ENCODE measurements at regions not wholly inside any gene's neighbourhood (a gene's known extent, or its start where the extent isn't known, plus 50 kb on each side); places are given as distances from the start of the nearest gene placed in this dataset.

GRCh38 chr9:33690143-33690933 is 105.0 kb upstream of the PRSS3 start:
- no peak overlapping the region for H2AFZ ChIP-seq (ENCODE audit: low read length)
- TF ChIP-seq CTCF (conservative IDR thresholded peaks at IDR 0.05 in 1 of 2, IDR thresholded peaks at IDR 0.05 in 1 of 2; ENCODE audit: low read depth in 1 of 2, low read length in 2 of 2): no peak
- no peak for TF ChIP-seq EZH2 (IDR thresholded peaks at IDR 0.05; ENCODE audit: low read length, missing control alignments)
- no peaks in the 10 kb centered on the region for H3K4me1 ChIP-seq (ENCODE audit: control insufficient read depth, extremely low read depth, insufficient read depth, low read length)
- H3K4me3 ChIP-seq (replicated peaks in 1 of 4; ENCODE audit: control extremely low read depth in 1 of 4, insufficient read depth in 1 of 4, low read depth in 3 of 4, low read length in 4 of 4): no peak overlapping the region
- H3K36me3 ChIP-seq (ENCODE audit: control insufficient read depth, insufficient read depth, low read length): no peaks in the 10 kb centered on the region
- H4K20me1 ChIP-seq (ENCODE audit: control insufficient read depth, extremely low read depth, insufficient read depth, low read length): no peaks in the 10 kb centered on the region
- no peak overlapping the region for H3K9ac ChIP-seq (ENCODE audit: insufficient read depth, low read length)
- H3K27me3 ChIP-seq (ENCODE audit: control insufficient read depth, insufficient read depth, low read length): peaks cover 22% of the 10 kb centered on the region
- no peaks in the 10 kb centered on the region for H3K9me3 ChIP-seq (ENCODE audit: control insufficient read depth, insufficient read depth, low read depth, low read length)
- no peak overlapping the region for H3K27ac ChIP-seq (ENCODE audit: insufficient read depth, low read length)
- no peak for DNase-seq (ENCODE audit: low read depth in 2 of 2)
- H3K79me2 ChIP-seq (ENCODE audit: control insufficient read depth, insufficient read depth, low read length): no peaks in the 10 kb centered on the region
- H3K4me2 ChIP-seq (ENCODE audit: extremely low read depth, insufficient read depth, low read length): no peak overlapping the region

DNA sequence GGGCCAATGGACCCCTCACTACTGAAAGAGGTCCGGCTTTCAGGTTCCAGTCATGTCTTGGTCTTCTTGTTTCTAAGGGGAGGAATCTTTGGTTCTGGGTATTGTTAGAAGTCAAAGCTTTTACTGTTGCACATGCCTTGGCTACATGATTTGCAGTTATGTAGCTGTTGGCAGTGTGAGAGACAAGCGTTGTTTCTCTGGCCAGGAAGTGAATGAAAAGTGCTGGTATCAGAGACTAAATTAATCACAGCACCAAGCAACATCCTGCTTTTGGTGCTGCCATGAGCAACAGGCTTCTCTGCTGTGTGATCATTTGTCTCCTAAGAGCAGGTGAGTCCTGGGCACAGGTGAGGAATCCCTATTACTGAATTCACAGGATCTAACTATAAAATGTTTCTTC is 100.1 kb upstream of the PRSS3 start:
- Histone ChIP-seq H3K9me3 (ENCODE audit: control insufficient read depth, insufficient read depth, low read depth, low read length) (no peaks in the 10 kb centered on the region), H3K27me3 (ENCODE audit: control insufficient read depth, insufficient read depth, low read length) (peaks cover 16% of the 10 kb centered on the region), H3K79me2 (ENCODE audit: control insufficient read depth, insufficient read depth, low read length) (no peaks in the 10 kb centered on the region), H3K36me3 (ENCODE audit: control insufficient read depth, insufficient read depth, low read length) (no peaks in the 10 kb centered on the region), H4K20me1 (ENCODE audit: control insufficient read depth, extremely low read depth, insufficient read depth, low read length) (no peaks in the 10 kb centered on the region), H3K9ac (ENCODE audit: insufficient read depth, low read length) (no peak overlapping the region), H2AFZ (ENCODE audit: low read length) (no peak overlapping the region), H3K4me2 (ENCODE audit: extremely low read depth, insufficient read depth, low read length) (no peak overlapping the region), H3K27ac (ENCODE audit: insufficient read depth, low read length) (no peak overlapping the region), H3K4me3 (replicated peaks in 1 of 4; ENCODE audit: control extremely low read depth in 1 of 4, insufficient read depth in 1 of 4, low read depth in 3 of 4, low read length in 4 of 4) (no peak overlapping the region), H3K4me1 (ENCODE audit: control insufficient read depth, extremely low read depth, insufficient read depth, low read length) (no peaks in the 10 kb centered on the region)
- no peak for TF ChIP-seq EZH2 (IDR thresholded peaks at IDR 0.05; ENCODE audit: low read length, missing control alignments)
- DNase-seq (ENCODE audit: low read depth in 2 of 2): no peak

DNA sequence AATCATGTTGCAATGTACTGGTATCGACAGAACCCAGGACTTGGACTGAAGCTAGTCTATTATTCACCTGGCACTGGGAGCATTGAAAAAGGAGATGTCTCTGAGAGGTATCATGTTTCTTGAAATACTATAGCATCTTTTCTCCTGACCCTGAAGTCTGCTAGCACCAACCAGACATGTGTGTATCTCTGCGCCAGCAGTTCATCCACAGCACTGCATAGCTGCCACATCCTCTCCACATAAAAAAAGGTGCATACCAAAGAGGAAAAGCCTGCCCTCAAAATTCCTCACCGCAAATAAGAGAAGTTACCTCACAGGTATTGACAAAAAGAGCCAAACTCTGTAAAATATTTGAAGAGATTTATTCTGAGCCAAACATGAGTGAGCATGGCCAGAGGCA is 99.5 kb upstream of the PRSS3 start:
- H4K20me1 ChIP-seq (ENCODE audit: control insufficient read depth, extremely low read depth, insufficient read depth, low read length): no peaks in the 10 kb centered on the region
- no peaks in the 10 kb centered on the region for H3K79me2 ChIP-seq (ENCODE audit: control insufficient read depth, insufficient read depth, low read length)
- peaks cover 16% of the 10 kb centered on the region for H3K27me3 ChIP-seq (ENCODE audit: control insufficient read depth, insufficient read depth, low read length)
- no peaks in the 10 kb centered on the region for H3K9me3 ChIP-seq (ENCODE audit: control insufficient read depth, insufficient read depth, low read depth, low read length)
- no peak overlapping the region for H2AFZ ChIP-seq (ENCODE audit: low read length)
- H3K4me3 ChIP-seq (replicated peaks in 1 of 4; ENCODE audit: control extremely low read depth in 1 of 4, insufficient read depth in 1 of 4, low read depth in 3 of 4, low read length in 4 of 4): no peak overlapping the region
- no peak for DNase-seq (ENCODE audit: low read depth in 2 of 2)
- no peaks in the 10 kb centered on the region for H3K4me1 ChIP-seq (ENCODE audit: control insufficient read depth, extremely low read depth, insufficient read depth, low read length)
- H3K4me2 ChIP-seq (ENCODE audit: extremely low read depth, insufficient read depth, low read length): no peak overlapping the region
- H3K9ac ChIP-seq (ENCODE audit: insufficient read depth, low read length): no peak overlapping the region
- no peaks in the 10 kb centered on the region for H3K36me3 ChIP-seq (ENCODE audit: control insufficient read depth, insufficient read depth, low read length)
- TF ChIP-seq EZH2 (IDR thresholded peaks at IDR 0.05; ENCODE audit: low read length, missing control alignments): no peak
- no peak for TF ChIP-seq CTCF (conservative IDR thresholded peaks at IDR 0.05 in 1 of 2, IDR thresholded peaks at IDR 0.05 in 1 of 2; ENCODE audit: low read depth in 1 of 2, low read length in 2 of 2)
- no peak overlapping the region for H3K27ac ChIP-seq (ENCODE audit: insufficient read depth, low read length)

Data from fibroblast of lung (primary cell).